HG03432 (cell line): ENCODE measurements at regions not wholly inside any gene's neighbourhood (a gene's known extent, or its start where the extent isn't known, plus 50 kb on each side); places are given as distances from the start of the nearest gene placed in this dataset.
A peak's percentile ranks its signal among the peaks of the same experiment; 100 is the strongest.

Experiments used
- ATAC-seq: cut with Tn5 transposase; IDR thresholded peaks from one replicate; pipeline ENCODE4 v1.9.1; 2021; ENCODE audit warnings: mild to moderate bottlenecking, moderate library complexity; ENCODE audit not compliant: unreplicated experiment

GRCh38 chr4:30429813-30430761 is 290.1 kb upstream of the PCDH7 start:
- ATAC-seq = no peak

GRCh38 chr4:30434656-30435055 is 285.5 kb upstream of the PCDH7 start:
- no peak for ATAC-seq

GRCh38 chr4:30436394-30436793 is 283.8 kb upstream of the PCDH7 start:
- no peak for ATAC-seq

GRCh38 chr4:30437316-30437715 is 282.9 kb upstream of the PCDH7 start:
- ATAC-seq = no peak

- no peak for ATAC-seq
These were observed 276.9 kb upstream of the PCDH7 start for GRCh38 chr4:30443289-30443688.

GRCh38 chr4:30450474-30450873 is 269.7 kb upstream of the PCDH7 start:
- no peak for ATAC-seq

- no peak for ATAC-seq
These were observed 265.7 kb upstream of the PCDH7 start for GRCh38 chr4:30454504-30454903.

- ATAC-seq = no peak
These were observed 263.5 kb upstream of the PCDH7 start for GRCh38 chr4:30456716-30457115.

GRCh38 chr4:30460818-30461217 is 259.4 kb upstream of the PCDH7 start:
- peak; percentile 64 for ATAC-seq

- peak; percentile 78 for ATAC-seq
These were observed 259.0 kb upstream of the PCDH7 start for GRCh38 chr4:30461218-30461617.

GRCh38 chr4:30462445-30463090 is 257.6 kb upstream of the PCDH7 start:
- ATAC-seq = no peak

- ATAC-seq = no peak
These were observed 248.3 kb upstream of the PCDH7 start for GRCh38 chr4:30471861-30472260.

GRCh38 chr4:30473225-30473624 is 246.9 kb upstream of the PCDH7 start:
- ATAC-seq = no peak

- ATAC-seq = no peak
These were observed 224.9 kb upstream of the PCDH7 start for GRCh38 chr4:30495251-30495650.

- no peak for ATAC-seq
These were observed 224.4 kb upstream of the PCDH7 start for GRCh38 chr4:30495651-30496310.

GRCh38 chr4:30511751-30512150 is 208.4 kb upstream of the PCDH7 start:
- ATAC-seq = no peak

- ATAC-seq = no peak
These were observed 202.0 kb upstream of the PCDH7 start for GRCh38 chr4:30518211-30518610.

GRCh38 chr4:30525662-30526315 is 194.4 kb upstream of the PCDH7 start:
- no peak for ATAC-seq

GRCh38 chr4:30535255-30535654 is 184.9 kb upstream of the PCDH7 start:
- no peak for ATAC-seq

GRCh38 chr4:30536231-30536630 is 183.9 kb upstream of the PCDH7 start:
- ATAC-seq = no peak

GRCh38 chr4:30537456-30537855 is 182.7 kb upstream of the PCDH7 start:
- no peak for ATAC-seq
